ENCODE measurements at regions not wholly inside any gene's neighbourhood (a gene's known extent, or its start where the extent isn't known, plus 50 kb on each side); places are given as distances from the start of the nearest gene placed in this dataset.

- TF ChIP-seq CTCF (IDR thresholded peaks at IDR 0.05): no peak
- no peak for TF ChIP-seq POLR2A (IDR thresholded peaks at IDR 0.05)
- no peak for TF ChIP-seq POLR2AphosphoS5 (IDR thresholded peaks at IDR 0.05)
- no peak for TF ChIP-seq EP300 (IDR thresholded peaks at IDR 0.05)
Observed at GRCh38 chr6:22848121-22848520, 278.8 kb downstream of the HDGFL1 start.
